ENCODE measurements at regions not wholly inside any gene's neighbourhood (a gene's known extent, or its start where the extent isn't known, plus 50 kb on each side); places are given as distances from the start of the nearest gene placed in this dataset.

DNA sequence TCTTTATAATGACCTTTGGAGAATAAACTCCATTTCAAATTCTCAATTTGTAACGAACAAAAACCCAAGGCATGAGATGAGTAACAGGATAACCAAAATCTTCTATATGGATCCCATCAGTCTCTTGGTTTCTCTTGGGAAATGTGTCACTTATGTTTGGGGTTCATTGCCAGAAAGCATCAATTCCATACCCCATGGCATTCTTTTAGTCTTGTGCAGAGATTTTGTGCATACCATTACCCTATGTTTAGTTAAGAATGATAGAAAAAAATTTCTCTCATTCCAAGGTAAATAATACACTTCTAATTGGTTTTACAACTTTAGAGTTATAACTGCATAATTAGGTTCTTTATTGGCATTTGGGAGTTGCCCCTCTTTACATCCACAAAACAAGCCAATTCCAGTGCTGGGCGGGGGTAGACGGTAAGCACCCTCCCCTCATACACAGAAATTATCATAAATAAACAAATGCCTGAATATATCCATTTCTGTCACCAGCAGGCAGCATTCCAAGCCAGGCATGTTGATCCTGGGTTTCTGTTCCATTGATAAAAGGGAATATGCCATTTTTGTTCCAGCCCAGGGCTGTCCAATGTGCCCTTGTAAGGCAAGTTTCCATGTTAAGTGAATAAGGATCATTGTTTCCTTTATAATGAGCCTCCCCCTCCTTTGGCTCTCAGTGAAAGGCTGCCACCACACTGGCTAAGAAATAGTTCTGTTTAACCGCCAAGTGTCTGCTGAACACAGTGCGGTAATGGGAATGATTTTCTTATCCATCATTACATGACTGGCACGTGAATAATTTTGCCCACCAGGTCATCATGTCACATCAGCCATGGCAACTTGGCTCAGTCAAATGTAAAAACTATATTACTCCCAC lies 680.1 kb upstream of the ZEB2 start:
- DNase-seq (ENCODE audit: low spot score), result no peak

DNA sequence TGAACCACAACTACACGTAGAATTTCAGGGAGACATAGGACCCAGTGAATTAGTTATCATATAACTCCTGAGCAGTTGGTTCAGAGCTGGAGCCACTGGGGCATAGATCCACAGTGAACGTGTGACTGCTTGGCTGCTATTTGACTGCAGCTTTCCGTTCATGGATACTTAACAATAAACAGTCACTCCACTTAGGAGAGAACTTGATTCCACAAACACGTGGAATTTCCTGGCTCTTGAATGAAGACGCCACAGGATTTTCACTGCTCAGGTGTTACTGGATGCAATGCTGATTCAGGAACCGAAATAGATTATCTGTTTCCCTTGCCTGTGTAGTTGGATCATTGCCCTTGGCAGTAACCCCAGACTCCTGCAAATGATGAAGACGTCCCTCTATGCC lies 679.1 kb upstream of the ZEB2 start:
- DNase-seq (ENCODE audit: low spot score), result no peak

DNA sequence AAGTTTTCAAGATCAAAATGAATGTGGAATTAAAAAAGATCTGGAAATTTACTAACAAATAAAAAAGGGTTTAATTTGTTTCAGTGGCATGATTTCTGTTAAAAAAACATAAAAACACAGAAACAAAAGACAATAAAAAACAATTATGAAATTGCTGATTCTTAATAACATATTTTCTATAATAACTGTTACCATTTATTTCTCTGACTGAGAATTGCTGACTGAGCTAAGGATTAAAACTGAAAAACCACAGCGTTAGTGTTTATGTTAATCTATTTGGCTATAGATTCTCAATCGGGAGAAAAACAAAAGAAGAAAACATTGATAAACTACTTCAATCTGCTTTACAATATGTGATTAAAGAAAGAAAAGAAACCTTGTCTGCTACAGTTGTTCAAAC lies 678.6 kb upstream of the ZEB2 start:
- DNase-seq (ENCODE audit: low spot score), result no peak

DNA sequence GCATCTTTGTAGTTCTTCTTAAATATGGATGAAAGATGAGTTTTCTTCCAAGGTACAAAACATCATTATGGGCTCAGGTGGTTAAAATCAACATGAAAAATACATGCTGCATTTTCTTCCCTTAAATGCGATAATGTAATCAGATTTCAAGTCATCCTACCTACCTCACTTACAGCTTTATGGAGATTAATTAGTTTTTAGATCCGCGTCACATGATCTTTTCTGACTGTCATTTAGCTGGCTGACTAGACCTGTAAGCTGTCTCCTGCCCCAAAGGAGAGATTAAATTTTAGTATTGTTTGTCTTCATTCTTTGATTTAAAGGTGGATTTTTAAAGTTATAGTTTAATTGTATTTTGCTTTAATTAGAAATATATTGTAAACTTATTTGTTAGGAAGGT lies 678.0 kb upstream of the ZEB2 start:
- no peak for DNase-seq (ENCODE audit: low spot score)

GRCh38 chr2:145194673-145195072 lies 674.8 kb upstream of the ZEB2 start:
- no peak for DNase-seq (ENCODE audit: low spot score)

DNA sequence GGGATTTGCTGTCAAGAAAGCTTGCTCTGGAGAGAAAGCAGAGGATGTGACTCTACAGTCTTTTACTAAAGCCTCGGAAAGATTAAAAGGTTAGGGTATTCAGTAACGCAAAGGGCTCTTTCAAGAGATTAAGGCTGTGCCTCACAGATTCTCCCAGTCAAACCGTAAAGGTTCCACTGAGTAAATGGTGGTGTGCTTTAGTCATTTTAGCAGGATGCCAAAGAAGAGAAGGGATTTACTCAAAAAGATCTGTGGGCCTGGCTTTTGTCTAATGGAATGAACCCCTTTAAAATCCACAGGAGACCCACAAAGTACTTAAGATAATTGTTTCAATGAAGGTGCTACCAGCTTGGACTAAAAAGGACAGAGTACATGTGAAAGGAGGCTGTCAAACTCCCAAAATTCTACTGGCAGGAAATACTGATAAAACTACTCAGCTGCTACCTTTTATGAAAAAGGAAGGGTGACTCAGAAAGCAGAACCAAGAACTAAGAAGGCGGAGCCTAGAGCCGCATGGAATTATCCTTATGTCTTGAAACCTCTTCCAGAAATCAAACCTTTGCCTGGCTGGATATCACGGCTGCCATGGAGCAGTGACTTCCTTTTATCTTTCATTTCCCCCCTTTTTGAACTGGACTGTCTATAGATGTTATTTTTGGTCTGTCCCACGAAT lies 670.2 kb upstream of the ZEB2 start:
- DNase-seq (ENCODE audit: low spot score), result no peak

DNA sequence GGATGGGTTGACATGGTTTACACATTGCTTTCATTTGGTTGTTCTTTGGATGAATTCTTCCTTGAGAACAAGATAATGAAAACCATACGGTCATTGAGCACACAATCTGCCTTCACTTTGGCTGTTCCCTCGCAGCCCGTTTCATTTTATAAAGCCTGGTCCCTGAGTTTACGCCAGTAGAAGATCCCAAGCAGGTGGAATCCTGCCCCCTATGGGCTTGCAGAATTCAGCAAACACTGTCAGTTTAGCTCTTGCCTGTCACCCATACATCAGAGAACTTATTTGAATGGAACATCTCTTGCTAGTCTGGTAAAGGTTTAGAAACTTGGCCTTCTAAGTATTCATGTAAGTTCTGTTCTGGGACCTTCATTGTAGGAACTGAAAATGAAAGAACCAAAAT lies 666.4 kb upstream of the ZEB2 start:
- no peak for DNase-seq (ENCODE audit: low spot score)

- DNase-seq (ENCODE audit: low spot score), result no peak
Observed at GRCh38 chr2:145185696-145186095, 665.8 kb upstream of the ZEB2 start.

GRCh38 chr2:145184741-145185651 lies 665.1 kb upstream of the ZEB2 start:
- no peak for DNase-seq (ENCODE audit: low spot score)

- no peak for DNase-seq (ENCODE audit: low spot score)
Observed at GRCh38 chr2:145169285-145169684, 649.4 kb upstream of the ZEB2 start.

DNA sequence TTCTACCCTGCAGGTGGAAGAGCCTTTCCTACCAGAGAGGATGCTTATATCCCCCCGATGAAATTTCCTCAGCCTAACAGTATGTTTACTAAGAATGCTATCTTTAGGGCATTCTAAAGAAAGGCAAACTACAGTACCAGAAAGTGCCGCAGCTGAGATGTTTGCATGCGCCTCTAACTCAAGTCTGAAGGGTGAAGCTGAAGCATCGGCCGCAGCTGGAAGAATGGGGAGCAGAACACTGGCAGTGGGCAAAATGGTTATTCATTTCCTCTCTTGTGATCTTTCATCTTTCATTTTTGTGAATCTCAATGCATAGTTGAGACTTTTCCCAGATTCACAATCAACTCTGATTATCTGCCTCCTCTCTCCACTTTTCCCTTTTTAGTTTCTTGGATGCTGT lies 648.2 kb upstream of the ZEB2 start:
- DNase-seq (ENCODE audit: low spot score), result no peak

DNA sequence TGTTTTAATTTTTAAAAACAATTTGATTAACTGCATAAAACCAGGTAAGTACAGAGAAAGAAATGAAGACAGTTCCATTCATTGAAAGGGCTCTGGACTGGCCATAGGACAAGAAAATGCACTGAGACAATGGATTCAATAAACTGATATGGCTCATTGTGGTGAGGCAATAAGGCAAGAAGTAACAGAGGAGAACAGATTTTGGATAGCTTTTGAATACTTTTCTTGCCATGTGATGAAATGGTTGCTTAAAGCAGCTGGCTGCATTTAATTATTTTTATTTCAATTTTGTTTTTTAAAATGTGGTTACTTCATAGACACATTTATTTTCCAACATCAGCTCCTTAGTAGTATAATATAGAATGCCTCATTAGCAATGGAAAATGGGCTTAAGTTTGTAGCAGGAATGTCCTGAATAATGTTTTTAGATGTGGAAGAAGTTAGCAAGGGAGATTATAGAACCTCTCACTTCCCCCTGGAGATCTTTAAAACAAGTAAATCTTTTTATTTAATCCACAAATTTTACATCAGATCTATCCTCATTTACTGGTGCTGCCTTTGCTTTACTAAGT lies 646.9 kb upstream of the ZEB2 start:
- DNase-seq (ENCODE audit: low spot score), result no peak

GRCh38 chr2:145161656-145162055 lies 641.7 kb upstream of the ZEB2 start:
- DNase-seq (ENCODE audit: low spot score), result no peak

DNA sequence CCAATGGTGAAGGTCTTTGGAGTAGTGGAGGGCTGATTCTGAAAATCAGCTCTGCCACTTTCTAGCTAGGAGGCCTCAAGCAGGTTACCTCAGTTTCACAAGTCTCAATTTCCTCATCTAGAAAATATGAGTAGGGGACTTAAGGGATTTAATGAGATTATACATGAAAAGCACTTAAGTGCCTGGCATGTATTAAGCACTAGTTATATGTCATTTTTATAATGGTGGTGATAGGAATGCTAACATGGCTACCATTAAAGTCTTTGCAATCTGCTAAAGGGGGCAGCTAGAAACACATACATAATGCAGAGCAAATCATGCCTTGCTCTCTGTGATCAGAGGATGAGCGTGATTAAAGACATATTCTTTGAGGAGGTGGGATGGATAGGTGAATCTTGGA lies 640.9 kb upstream of the ZEB2 start:
- DNase-seq (ENCODE audit: low spot score), result no peak

- no peak for DNase-seq (ENCODE audit: low spot score)
Observed at GRCh38 chr2:145159676-145160075, 639.8 kb upstream of the ZEB2 start.

- DNase-seq (ENCODE audit: low spot score), result no peak
Observed at GRCh38 chr2:145157741-145158591, 638.0 kb upstream of the ZEB2 start.

DNA sequence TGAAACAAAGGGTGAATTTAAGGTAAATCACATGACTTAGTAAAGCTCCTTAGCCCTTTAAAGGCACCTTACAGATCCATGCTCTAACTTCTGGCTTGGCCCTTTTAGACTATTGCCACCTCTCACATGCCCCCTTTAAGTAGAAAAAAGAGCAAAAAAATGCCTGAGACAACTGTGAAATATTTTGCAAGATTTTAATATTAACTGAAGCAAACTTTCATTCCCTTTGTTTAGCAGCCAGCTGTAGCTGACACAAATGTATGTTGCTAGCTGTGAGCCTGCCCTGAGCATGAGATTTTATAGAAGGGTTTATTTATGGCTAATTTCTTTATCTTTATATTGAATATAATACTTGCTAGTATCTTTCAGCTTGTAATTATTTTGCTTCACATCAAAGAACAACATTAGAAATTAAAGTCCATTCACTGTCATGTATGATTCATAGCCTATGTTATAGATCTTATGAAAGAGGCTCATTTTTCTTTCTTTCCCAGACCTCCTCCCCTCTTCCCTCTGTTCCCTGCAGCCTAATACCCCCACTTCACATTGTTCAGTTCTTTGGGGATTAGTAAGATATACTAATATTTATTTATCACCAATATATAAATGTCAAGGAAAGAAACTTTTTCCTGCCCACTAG lies 637.2 kb upstream of the ZEB2 start:
- DNase-seq (ENCODE audit: low spot score), result no peak

- no peak for DNase-seq (ENCODE audit: low spot score)
Observed at GRCh38 chr2:145156199-145156598, 636.3 kb upstream of the ZEB2 start.

GRCh38 chr2:145155196-145155595 lies 635.3 kb upstream of the ZEB2 start:
- DNase-seq (ENCODE audit: low spot score), result no peak

GRCh38 chr2:145154731-145155130 lies 634.8 kb upstream of the ZEB2 start:
- no peak for DNase-seq (ENCODE audit: low spot score)

All from mesenteric fat pad (tissue), 1 donor.